Putamen (tissue), 1 donor: ENCODE measurements at regions not wholly inside any gene's neighbourhood (a gene's known extent, or its start where the extent isn't known, plus 50 kb on each side); places are given as distances from the start of the nearest gene placed in this dataset.
"Not testable (repeated sequence)": the region's sequence is repeated elsewhere in the genome, so short reads cannot be mapped to it uniquely, and the experiment has no call there.

Source experiments
- DNase-seq: peaks from one replicate; pipeline ENCODE4 v3.0.0-alpha.2; 2016; ENCODE audit warnings: low spot score

GRCh38 chr9:22838266-22838665, 391.6 kb downstream of the DMRTA1 start:
- DNase-seq: no peak

- DNase-seq: no peak
Measured at GRCh38 chr9:22840641-22841040, 394.0 kb downstream of the DMRTA1 start.

- not testable (repeated sequence) for DNase-seq
Measured at GRCh38 chr9:22845243-22845642, 398.6 kb downstream of the DMRTA1 start.

GRCh38 chr9:22855980-22856379, 409.4 kb downstream of the DMRTA1 start:
- DNase-seq: no peak

- DNase-seq: no peak
Measured at GRCh38 chr9:22857316-22857715, 410.7 kb downstream of the DMRTA1 start.

GRCh38 chr9:22863106-22863505, 416.5 kb downstream of the DMRTA1 start:
- no peak for DNase-seq

GRCh38 chr9:22863736-22864135, 417.1 kb downstream of the DMRTA1 start:
- DNase-seq: no peak

- no peak for DNase-seq
Measured at GRCh38 chr9:22893196-22893843, 446.7 kb downstream of the DMRTA1 start.

- no peak for DNase-seq
Measured at GRCh38 chr9:22898591-22898990, 452.0 kb downstream of the DMRTA1 start.

GRCh38 chr9:22911632-22912031, 465.0 kb downstream of the DMRTA1 start:
- no peak for DNase-seq

GRCh38 chr9:22913026-22913425, 466.4 kb downstream of the DMRTA1 start:
- DNase-seq: no peak

- DNase-seq: no peak
Measured at GRCh38 chr9:22913518-22913917, 466.9 kb downstream of the DMRTA1 start.

GRCh38 chr9:22916148-22916547, 469.5 kb downstream of the DMRTA1 start:
- DNase-seq: no peak

- no peak for DNase-seq
Measured at GRCh38 chr9:22919423-22919822, 472.8 kb downstream of the DMRTA1 start.

GRCh38 chr9:22921742-22922141, 475.1 kb downstream of the DMRTA1 start:
- DNase-seq: no peak

GRCh38 chr9:22922222-22922621, 475.6 kb downstream of the DMRTA1 start:
- no peak for DNase-seq

GRCh38 chr9:22954550-22954949, 507.9 kb downstream of the DMRTA1 start:
- DNase-seq: no peak

GRCh38 chr9:22954964-22955363, 508.3 kb downstream of the DMRTA1 start:
- no peak for DNase-seq

- no peak for DNase-seq
Measured at GRCh38 chr9:22969350-22969979, 522.8 kb downstream of the DMRTA1 start.

GRCh38 chr9:22970434-22970975, 523.9 kb downstream of the DMRTA1 start:
- no peak for DNase-seq

GRCh38 chr9:22975951-22976350, 529.3 kb downstream of the DMRTA1 start:
- no peak for DNase-seq

- DNase-seq: no peak
Measured at GRCh38 chr9:22976454-22976853, 529.8 kb downstream of the DMRTA1 start.

- DNase-seq: not testable (repeated sequence)
Measured at GRCh38 chr9:22980429-22980828, 533.8 kb downstream of the DMRTA1 start.

GRCh38 chr9:22986556-22986955, 539.9 kb downstream of the DMRTA1 start:
- no peak for DNase-seq
